Neural cell (in vitro differentiated cells): ENCODE measurements at regions not wholly inside any gene's neighbourhood (a gene's known extent, or its start where the extent isn't known, plus 50 kb on each side); places are given as distances from the start of the nearest gene placed in this dataset.

Source experiments
- EZH2 ChIP-seq: fragments of 200-600, 300-800 bp; shearing (Covaris generic), sonication (generic); IDR thresholded peaks from 2 replicates; pipeline ENCODE4 v1.6.1; 2014; ENCODE audit warnings: antibody characterized with exemption, low read length, borderline replicate concordance, mild to moderate bottlenecking; ENCODE audit not compliant: insufficient read depth, poor library complexity, severe bottlenecking
- POLR2AphosphoS5 ChIP-seq: IDR thresholded peaks from 2 replicates; pipeline ENCODE4 v1.6.1; 2012
- SMC3 ChIP-seq: fragments of 450-650 bp; conservative IDR thresholded peaks from 2 replicates; pipeline ENCODE4 v1.6.1; 2014; ENCODE audit warnings: antibody characterized with exemption, mild to moderate bottlenecking, moderate library complexity; ENCODE audit not compliant: poor library complexity
- TF ChIP-seq, protein P1 (sequence below): fragments of 450-650 bp; IDR thresholded peaks from 2 replicates; pipeline ENCODE4 v1.5.1; 2014; ENCODE audit warnings: antibody characterized with exemption, mild to moderate bottlenecking, moderate library complexity; ENCODE audit not compliant: poor library complexity, severe bottlenecking

DNA sequence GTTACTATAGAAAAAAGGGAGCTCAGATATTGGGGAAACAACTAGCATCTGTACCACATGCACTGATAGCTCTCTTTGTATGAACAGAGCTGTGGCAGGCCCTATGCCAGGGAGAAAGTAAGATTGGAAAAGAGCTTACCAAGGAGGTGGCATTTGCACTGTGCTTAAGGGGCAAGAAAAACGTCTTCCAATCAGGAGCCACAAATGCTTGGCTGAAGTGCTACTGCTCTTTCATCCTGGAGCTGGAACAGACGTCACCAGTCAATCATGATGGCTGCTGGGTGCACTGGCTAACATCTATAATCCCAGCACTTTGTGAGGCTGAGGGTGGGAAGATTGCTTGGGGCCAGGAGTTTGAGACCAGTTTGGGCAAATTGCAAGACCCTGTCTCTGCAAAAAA, 218.5 kb downstream of the SEC14L1 start:
- TF ChIP-seq, protein P1, sequence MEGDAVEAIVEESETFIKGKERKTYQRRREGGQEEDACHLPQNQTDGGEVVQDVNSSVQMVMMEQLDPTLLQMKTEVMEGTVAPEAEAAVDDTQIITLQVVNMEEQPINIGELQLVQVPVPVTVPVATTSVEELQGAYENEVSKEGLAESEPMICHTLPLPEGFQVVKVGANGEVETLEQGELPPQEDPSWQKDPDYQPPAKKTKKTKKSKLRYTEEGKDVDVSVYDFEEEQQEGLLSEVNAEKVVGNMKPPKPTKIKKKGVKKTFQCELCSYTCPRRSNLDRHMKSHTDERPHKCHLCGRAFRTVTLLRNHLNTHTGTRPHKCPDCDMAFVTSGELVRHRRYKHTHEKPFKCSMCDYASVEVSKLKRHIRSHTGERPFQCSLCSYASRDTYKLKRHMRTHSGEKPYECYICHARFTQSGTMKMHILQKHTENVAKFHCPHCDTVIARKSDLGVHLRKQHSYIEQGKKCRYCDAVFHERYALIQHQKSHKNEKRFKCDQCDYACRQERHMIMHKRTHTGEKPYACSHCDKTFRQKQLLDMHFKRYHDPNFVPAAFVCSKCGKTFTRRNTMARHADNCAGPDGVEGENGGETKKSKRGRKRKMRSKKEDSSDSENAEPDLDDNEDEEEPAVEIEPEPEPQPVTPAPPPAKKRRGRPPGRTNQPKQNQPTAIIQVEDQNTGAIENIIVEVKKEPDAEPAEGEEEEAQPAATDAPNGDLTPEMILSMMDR, result no peak
- TF ChIP-seq EZH2 (no peak), SMC3 (no peak), POLR2AphosphoS5 (no peak)
